Stimulated activated CD8-positive, alpha-beta memory T cell treated with anti-CD3 and anti-CD28 coated beads, Interleukin-4, amount 100 ng/mL, for 24 hours (primary cell): ENCODE measurements at regions not wholly inside any gene's neighbourhood (a gene's known extent, or its start where the extent isn't known, plus 50 kb on each side); places are given as distances from the start of the nearest gene placed in this dataset.
A peak's percentile ranks its signal among the peaks of the same experiment; 100 is the strongest.

ENCODE experiments used
- DNase-seq: peaks from one replicate; pipeline ENCODE4 v3.0.0-alpha.2; 2020; ENCODE audit warnings: low read depth

DNA sequence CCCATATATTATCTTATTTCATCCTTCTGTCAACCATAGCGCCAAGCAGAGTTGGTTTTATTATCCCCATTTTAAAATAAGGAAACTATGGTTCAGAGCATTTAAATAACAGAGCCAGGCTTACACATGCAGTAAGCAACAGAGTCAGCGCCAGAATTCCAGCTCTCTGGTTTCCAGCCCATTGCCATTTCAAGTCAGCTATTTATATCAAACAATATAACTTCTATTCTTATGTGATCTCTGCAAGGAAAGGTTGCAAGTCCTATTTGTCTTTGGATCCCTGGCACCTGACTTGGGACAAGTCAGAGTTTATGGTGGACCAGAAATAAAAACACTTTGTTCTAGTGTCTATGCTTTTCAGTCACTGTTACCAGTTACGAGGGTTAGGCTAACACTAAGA, 174.1 kb upstream of the EEA1 start:
- DNase-seq, result no peak

DNA sequence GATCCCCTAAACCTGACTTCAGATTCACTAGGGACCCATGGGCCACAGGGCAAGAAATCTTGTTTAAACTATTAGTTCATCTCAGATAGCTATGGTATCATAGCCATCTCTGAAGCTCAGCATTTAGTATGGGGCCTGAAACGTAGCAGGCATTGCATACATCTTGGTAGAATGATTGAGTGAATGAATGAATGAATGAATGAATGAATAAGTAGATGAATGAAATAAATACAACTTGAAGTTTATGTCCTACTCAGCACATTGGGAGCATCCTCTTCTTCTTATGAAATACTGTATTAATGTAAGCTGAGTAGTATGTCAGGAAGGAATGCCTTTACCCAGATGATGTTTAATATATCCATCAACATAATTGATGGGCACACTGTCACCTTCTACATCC, 175.4 kb upstream of the EEA1 start:
- no peak for DNase-seq

- no peak for DNase-seq
Observed at GRCh38 chr12:93106910-93107309, 177.8 kb upstream of the EEA1 start.

DNA sequence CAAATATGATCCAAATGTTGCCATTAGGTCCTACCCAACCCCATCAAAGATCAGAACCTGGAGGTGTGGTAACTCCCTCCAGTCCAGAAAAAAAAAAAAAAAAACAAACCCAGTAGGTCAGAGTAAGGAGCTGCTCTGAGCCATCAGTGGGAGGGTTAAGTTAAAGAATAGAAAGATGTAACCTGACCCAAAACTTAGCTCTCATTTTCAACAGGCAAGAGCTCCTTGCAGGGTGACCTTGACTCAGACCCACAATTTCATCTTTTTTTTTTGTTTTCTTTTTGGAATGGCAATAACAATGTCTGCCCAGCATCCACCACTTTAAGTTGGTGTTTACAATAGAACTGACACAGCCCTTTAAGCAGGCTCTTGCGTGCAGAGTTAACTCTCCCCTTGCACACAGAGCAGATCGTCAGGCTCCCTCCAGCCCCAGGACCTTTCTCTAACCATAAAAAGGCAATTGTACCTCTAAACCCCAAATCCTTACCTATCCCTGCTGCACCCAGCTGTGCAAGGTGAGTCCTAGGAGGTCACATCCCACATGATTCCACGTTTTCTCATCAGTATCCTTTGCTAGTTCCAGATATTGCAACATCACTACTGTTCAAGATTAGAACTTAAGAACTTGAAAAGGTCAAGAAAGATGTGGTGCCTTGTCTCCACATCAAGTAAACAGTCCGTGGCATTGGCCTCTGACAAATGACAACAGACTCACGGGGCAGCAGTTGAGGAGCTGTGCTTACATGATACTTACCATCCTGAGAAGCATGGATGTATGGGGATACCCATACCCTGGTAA, 178.6 kb upstream of the EEA1 start:
- no peak for DNase-seq

DNA sequence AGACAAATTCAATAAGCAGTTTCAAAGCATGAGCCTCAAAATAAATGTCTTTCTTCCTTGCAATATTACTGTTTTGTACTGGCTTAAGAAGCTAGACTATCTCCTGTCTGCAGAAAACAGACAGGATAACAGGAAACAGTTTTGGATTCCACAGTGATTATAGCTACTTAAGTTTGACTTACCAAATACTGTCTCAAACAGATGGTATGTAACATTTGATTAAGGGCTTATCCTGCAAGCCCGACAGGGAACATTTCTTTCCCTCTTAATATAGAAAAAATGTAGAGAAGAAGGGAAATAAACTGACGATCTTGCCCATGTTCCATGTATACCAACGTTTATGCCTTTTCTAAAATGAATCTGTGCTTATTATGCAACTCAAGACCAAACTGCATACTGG, 179.9 kb upstream of the EEA1 start:
- DNase-seq, result no peak

DNA sequence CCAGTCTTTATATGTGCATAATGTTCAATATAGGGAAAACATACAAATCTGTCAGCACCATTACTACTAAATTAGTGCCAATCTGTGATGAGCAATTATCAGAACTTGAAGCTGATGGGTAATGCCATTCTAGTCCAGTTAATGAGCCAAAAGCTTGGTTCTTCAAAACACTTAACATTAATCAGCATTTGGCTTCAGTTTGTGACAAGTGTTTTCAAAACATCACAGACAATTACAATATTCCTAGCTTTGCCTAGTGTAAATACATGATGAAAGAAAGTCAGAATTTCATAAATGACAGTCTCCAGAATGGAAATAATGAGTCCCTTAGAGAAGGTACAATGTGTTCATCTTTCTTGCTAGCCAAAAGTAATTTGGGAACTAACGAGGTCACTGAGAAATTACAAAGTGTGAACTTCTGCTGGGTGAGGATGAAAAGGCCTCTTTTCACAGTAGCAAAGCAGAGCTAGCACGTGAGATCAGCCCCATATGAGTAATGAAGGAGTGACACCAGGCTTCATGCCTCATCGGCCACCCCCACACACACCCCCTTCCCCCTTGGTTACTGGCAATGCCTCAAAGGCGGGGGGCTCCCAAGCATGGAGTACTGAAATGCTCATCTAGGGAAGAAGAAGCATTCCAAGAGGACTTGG, 180.6 kb upstream of the EEA1 start:
- DNase-seq, result peak; percentile 7

DNA sequence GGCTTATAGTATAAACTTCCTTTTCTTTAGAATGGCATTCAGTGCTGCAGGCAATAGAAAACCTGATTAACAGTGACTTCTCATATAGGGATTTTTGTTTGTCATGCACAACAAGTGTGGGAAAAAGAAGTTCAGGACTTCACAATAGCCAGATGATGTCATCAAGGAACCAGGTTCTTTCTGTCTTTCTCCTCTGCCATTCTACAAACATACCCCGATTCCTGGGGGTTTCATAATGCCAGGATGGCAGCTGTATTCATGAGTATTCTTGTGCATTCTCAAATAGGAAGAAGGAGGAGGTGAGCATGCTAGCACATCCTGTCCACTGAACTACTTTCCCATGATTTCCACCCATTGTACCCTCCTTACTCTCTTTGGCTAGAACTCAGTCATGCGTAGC, 182.7 kb upstream of the EEA1 start:
- no peak for DNase-seq

DNA sequence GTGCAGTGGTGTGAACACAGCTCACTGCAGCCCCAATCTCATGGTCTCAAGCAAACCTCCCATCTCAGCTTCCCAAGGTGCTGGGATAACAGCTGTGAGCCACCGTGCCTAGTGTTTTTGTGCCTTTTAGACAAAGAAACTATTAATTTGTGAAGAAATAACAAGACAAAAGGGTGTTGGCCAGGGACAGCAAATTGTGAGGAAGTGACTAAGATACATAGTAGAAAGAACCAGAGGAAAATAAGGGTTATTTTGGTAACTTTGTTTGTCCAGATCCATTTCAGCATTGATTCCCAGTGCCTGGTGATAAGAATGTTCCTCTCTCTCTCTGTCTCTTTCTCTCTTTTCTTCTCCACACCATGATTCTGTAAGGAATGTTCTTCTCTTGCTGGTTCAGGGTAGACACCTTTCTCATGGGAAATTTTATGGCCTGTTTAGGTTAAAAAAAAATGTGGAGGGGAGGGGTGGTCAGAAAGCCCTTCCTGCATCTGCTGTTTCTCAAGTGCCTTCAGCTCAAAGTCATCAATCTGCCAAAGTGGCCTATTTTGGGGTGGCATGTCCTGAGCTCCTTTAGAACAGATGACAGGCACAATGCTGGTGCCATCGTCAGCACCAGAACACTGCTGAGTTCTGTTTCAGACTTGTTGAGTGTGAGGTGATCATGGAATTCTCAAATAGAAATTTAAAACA, 184.4 kb upstream of the EEA1 start:
- no peak for DNase-seq

GRCh38 chr12:93115198-93115601, 186.1 kb upstream of the EEA1 start:
- no peak for DNase-seq

GRCh38 chr12:93115646-93116045, 186.6 kb upstream of the EEA1 start:
- DNase-seq, result no peak

DNA sequence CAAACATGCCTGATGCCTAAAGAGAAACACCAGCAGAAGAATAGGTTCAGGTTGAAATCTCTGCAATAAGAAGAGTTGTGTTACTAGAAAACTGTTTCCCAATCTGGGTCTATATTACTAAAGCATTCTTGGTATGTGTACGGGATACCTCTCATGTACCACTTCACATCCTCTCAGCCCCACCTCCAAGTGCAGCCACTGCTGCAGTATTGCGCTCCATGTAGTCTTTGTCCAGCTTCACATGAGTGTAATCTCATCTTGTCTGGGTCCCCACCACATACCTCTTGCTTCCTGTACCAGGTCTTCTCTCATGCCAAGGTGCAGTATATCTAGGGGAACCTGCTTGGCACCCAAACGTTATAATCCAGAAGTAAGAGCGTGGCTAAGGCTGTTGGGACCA, 187.5 kb upstream of the EEA1 start:
- DNase-seq, result no peak

- no peak for DNase-seq
Observed at GRCh38 chr12:93121729-93122488, 192.8 kb upstream of the EEA1 start.

DNA sequence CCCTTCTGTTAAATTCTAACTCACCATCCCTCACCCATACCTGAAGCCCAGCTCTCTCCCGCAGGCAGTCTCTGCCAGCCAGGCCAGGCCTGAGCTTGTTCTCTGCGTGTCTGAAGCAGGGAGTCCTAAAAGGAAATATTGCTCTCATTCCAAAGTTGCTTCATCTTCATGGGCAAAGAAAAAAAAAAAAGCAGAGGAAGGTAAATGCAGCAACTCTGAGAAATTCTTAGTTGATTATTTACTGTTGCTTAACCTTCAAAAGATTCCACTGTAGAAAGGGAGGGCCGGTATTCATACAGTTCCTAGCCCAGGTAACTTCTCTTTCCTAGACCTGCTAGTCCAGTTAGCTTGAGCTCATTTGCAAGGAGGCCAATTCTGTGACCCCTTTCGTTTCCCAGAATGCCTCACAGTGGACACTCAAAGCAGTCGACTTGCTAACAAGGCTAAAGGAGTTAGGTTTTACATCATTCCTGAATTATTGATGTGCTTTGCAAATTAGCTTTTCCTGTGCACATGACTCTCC, 193.5 kb upstream of the EEA1 start:
- DNase-seq, result no peak

GRCh38 chr12:93125126-93125525, 196.0 kb upstream of the EEA1 start:
- DNase-seq, result no peak

DNA sequence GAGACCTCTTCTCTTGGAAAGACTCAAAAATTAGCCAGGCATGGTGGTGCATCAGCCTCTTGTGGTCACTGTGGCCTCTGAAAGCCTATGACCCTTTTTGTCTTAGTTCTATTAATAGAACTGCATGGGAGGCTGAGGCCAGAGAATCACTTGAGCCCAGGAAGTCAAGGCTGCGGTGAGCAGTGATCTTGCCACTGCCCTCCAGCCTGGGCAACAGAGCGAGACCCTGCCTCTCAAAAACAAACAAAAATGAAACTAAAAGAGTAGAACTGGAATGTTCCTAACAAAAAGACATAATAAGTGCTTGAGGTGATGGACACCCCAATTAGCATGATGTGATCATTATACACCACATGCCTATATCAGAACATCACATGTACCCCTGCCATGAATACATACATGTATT, 197.0 kb upstream of the EEA1 start:
- no peak for DNase-seq

GRCh38 chr12:93127107-93127560, 198.0 kb upstream of the EEA1 start:
- no peak for DNase-seq

GRCh38 chr12:93127582-93128331, 198.7 kb upstream of the EEA1 start:
- no peak for DNase-seq

DNA sequence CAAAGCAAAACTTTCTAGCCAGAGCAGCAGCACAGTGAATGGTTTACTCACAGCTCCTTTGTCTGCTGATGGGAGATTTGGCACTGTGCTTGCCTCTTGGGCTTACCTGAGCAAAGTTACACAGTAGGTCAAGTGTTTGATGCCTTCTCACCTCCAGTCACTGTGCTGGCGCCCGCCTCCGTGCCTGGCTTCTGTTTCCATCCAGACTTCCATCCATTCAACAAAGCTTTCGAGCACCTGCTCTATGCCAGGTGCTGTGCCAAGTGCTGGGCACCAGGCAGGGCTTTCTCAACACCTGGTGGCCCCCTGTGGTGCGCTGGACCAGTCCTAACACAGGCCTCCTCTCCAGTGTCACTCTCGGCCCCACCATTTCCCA, 199.2 kb upstream of the EEA1 start:
- DNase-seq, result no peak

GRCh38 chr12:93130366-93131054, 201.4 kb upstream of the EEA1 start:
- DNase-seq, result no peak

GRCh38 chr12:93133361-93133760, 204.3 kb upstream of the EEA1 start:
- no peak for DNase-seq
